Hepatocyte (in vitro differentiated cells): ENCODE measurements at regions not wholly inside any gene's neighbourhood (a gene's known extent, or its start where the extent isn't known, plus 50 kb on each side); places are given as distances from the start of the nearest gene placed in this dataset.

ENCODE experiments used
- DNase-seq: peaks from one replicate; pipeline ENCODE4 v3.0.0-alpha.2; 2016; ENCODE audit warnings: low spot score
- H2AFZ ChIP-seq: fragments of 200-600 bp; sonication (generic); 2 replicates; pipeline ENCODE4 v1.6.0; 2016; ENCODE audit warnings: antibody characterized with exemption, mild to moderate bottlenecking
- H3K27ac ChIP-seq: fragments of 200-600 bp; sonication (generic); 2 replicates; pipeline ENCODE4 v1.5.1; 2016; ENCODE audit warnings: mild to moderate bottlenecking
- H3K27me3 ChIP-seq: fragments of 200-600 bp; sonication (generic); 2 replicates; pipeline ENCODE4 v1.6.1; 2016
- H3K36me3 ChIP-seq: fragments of 200-600 bp; sonication (generic); replicated peaks from 2 replicates; pipeline ENCODE4 v1.5.1; 2016; ENCODE audit warnings: low read depth; ENCODE audit not compliant: insufficient read depth
- H3K4me1 ChIP-seq: fragments of 200-600 bp; sonication (generic); 2 replicates; pipeline ENCODE4 v1.5.1; 2016; ENCODE audit warnings: mild to moderate bottlenecking, moderate library complexity; ENCODE audit not compliant: insufficient read depth
- H3K4me2 ChIP-seq: fragments of 200-600 bp; sonication (generic); 2 replicates; pipeline ENCODE4 v1.6.0; 2016
- H3K4me3 ChIP-seq: fragments of 200-600 bp; sonication (generic); 2 replicates; pipeline ENCODE4 v1.5.1; 2016; ENCODE audit warnings: mild to moderate bottlenecking
- H3K79me2 ChIP-seq: fragments of 200-600 bp; sonication (generic); 2 replicates; pipeline ENCODE4 v1.6.0; 2017; ENCODE audit warnings: mild to moderate bottlenecking
- H3K9me2 ChIP-seq: fragments of 200-600 bp; sonication (generic); replicated peaks from 2 replicates; pipeline ENCODE4 v1.6.0; 2017; ENCODE audit warnings: mild to moderate bottlenecking; ENCODE audit not compliant: insufficient read depth
- H3K9me3 ChIP-seq: fragments of 200-600 bp; sonication (generic); 2 replicates; pipeline ENCODE4 v1.5.1; 2016; ENCODE audit warnings: low read depth, mild to moderate bottlenecking
- H4K20me1 ChIP-seq: fragments of 200-600 bp; sonication (generic); 2 replicates; pipeline ENCODE4 v1.6.0; 2016; ENCODE audit warnings: mild to moderate bottlenecking; ENCODE audit not compliant: insufficient read depth, poor library complexity, severe bottlenecking
- CTCF ChIP-seq: fragments of 200-600 bp; sonication (generic); IDR thresholded peaks from 2 replicates; pipeline ENCODE4 v1.5.1; 2016; ENCODE audit warnings: antibody characterized with exemption, mild to moderate bottlenecking; ENCODE audit not compliant: poor library complexity
- EZH2 ChIP-seq: fragments of 200-600 bp; sonication (generic); IDR thresholded peaks from 2 replicates; pipeline ENCODE4 v1.6.1; 2016; ENCODE audit warnings: antibody characterized with exemption, mild to moderate bottlenecking, borderline replicate concordance
- EZH2phosphoT487 ChIP-seq: fragments of 200-600 bp; sonication (generic); IDR thresholded peaks from one replicate; pipeline ENCODE4 v1.6.1; 2018; ENCODE audit warnings: antibody characterized with exemption, mild to moderate bottlenecking, low read depth, moderate library complexity; ENCODE audit not compliant: unreplicated experiment, severe bottlenecking
- WGBS: methylation state at CpG from one replicate; pipeline ENCODE4 v1.1.6; 2016; ENCODE audit warnings: low lambda C conversion rate; ENCODE audit errors: missing lambda C conversion rate; 5-methylcytosine and 5-hydroxymethylcytosine counted together

GRCh38 chr10:123404357-123404756 is 250.2 kb downstream of the BUB3 start:
- H3K27me3 ChIP-seq: no peaks in the 10 kb centered on the region
- no peaks in the 10 kb centered on the region for H3K36me3 ChIP-seq
- no peak overlapping the region for H3K27ac ChIP-seq
- no peak overlapping the region for H3K4me3 ChIP-seq
- no peaks in the 10 kb centered on the region for H3K79me2 ChIP-seq
- DNase-seq: no peak
- WGBS: 94% methylated on average over 1 of the region's 1 CpG
- H3K4me1 ChIP-seq: no peaks in the 10 kb centered on the region
- no peak overlapping the region for H2AFZ ChIP-seq
- no peak for TF ChIP-seq EZH2phosphoT487
- TF ChIP-seq CTCF: no peak
- no peak for TF ChIP-seq EZH2
- no peak overlapping the region for H3K4me2 ChIP-seq
- no peaks in the 10 kb centered on the region for H3K9me2 ChIP-seq
- no peaks in the 10 kb centered on the region for H3K9me3 ChIP-seq
- no peaks in the 10 kb centered on the region for H4K20me1 ChIP-seq

GRCh38 chr10:123408660-123409059 is 254.5 kb downstream of the BUB3 start:
- no peaks in the 10 kb centered on the region for H3K36me3 ChIP-seq
- H3K27me3 ChIP-seq: no peaks in the 10 kb centered on the region
- TF ChIP-seq EZH2phosphoT487: no peak
- TF ChIP-seq CTCF: no peak
- TF ChIP-seq EZH2: no peak
- H3K27ac ChIP-seq: no peak overlapping the region
- no peak overlapping the region for H3K4me2 ChIP-seq
- no peak overlapping the region for H3K4me3 ChIP-seq
- WGBS: 88% methylated on average over 3 of the region's 3 CpGs
- DNase-seq: no peak
- no peak overlapping the region for H2AFZ ChIP-seq
- H4K20me1 ChIP-seq: no peaks in the 10 kb centered on the region
- H3K4me1 ChIP-seq: no peaks in the 10 kb centered on the region
- no peaks in the 10 kb centered on the region for H3K9me3 ChIP-seq
- no peaks in the 10 kb centered on the region for H3K9me2 ChIP-seq
- H3K79me2 ChIP-seq: no peaks in the 10 kb centered on the region

GRCh38 chr10:123409426-123409825 is 255.2 kb downstream of the BUB3 start:
- Histone ChIP-seq H3K9me2 (no peaks in the 10 kb centered on the region), H3K4me2 (no peak overlapping the region), H3K9me3 (no peaks in the 10 kb centered on the region), H2AFZ (no peak overlapping the region), H3K4me1 (no peaks in the 10 kb centered on the region), H3K79me2 (no peaks in the 10 kb centered on the region), H4K20me1 (no peaks in the 10 kb centered on the region), H3K27me3 (no peaks in the 10 kb centered on the region), H3K36me3 (no peaks in the 10 kb centered on the region), H3K4me3 (no peak overlapping the region), H3K27ac (no peak overlapping the region)
- no peak for DNase-seq
- 87% methylated on average over 3 of the region's 3 CpGs for WGBS
- TF ChIP-seq CTCF: no peak
- TF ChIP-seq EZH2phosphoT487: no peak
- no peak for TF ChIP-seq EZH2

GRCh38 chr10:123409884-123410283 is 255.7 kb downstream of the BUB3 start:
- H3K27me3 ChIP-seq: no peaks in the 10 kb centered on the region
- H3K4me2 ChIP-seq: no peak overlapping the region
- H3K9me2 ChIP-seq: no peaks in the 10 kb centered on the region
- H3K4me3 ChIP-seq: no peak overlapping the region
- no peak for DNase-seq
- H4K20me1 ChIP-seq: no peaks in the 10 kb centered on the region
- no peaks in the 10 kb centered on the region for H3K9me3 ChIP-seq
- H3K4me1 ChIP-seq: no peaks in the 10 kb centered on the region
- H3K27ac ChIP-seq: no peak overlapping the region
- no peak for TF ChIP-seq CTCF
- no peak for TF ChIP-seq EZH2
- TF ChIP-seq EZH2phosphoT487: no peak
- H3K79me2 ChIP-seq: no peaks in the 10 kb centered on the region
- H2AFZ ChIP-seq: no peak overlapping the region
- WGBS: 86% methylated on average over 6 of the region's 6 CpGs
- H3K36me3 ChIP-seq: no peaks in the 10 kb centered on the region
